ENCODE measurements at regions not wholly inside any gene's neighbourhood (a gene's known extent, or its start where the extent isn't known, plus 50 kb on each side); places are given as distances from the start of the nearest gene placed in this dataset.

- no peak for DNase-seq (ENCODE audit: low read depth in 2 of 2)
These were observed 788.7 kb downstream of the EFNA5 start for GRCh38 chr5:106882035-106882434.

- DNase-seq (ENCODE audit: low read depth in 2 of 2), result no peak
These were observed 790.1 kb downstream of the EFNA5 start for GRCh38 chr5:106880656-106881055.

DNA sequence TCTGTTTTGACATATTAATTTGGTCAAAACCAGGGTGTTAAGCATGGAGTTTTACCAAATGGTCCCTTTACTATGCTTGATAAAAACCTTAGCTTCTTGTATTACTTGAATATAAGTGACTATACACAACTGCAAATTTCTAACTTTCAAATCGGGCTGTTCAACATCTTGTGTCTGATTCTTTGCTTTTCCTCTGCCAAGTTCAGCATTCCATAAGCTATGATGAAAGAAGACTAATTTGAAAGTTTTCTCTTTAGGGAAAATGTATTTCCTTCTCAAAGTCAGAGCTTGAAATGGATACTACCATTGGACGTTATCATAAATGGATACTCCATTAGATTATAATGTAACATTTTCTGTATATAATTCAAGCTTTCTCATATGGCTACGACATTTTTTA is 792.9 kb downstream of the EFNA5 start:
- DNase-seq (ENCODE audit: low read depth in 2 of 2), result no peak

GRCh38 chr5:106876665-106877194 is 794.0 kb downstream of the EFNA5 start:
- DNase-seq (ENCODE audit: low read depth in 2 of 2), result no peak

DNA sequence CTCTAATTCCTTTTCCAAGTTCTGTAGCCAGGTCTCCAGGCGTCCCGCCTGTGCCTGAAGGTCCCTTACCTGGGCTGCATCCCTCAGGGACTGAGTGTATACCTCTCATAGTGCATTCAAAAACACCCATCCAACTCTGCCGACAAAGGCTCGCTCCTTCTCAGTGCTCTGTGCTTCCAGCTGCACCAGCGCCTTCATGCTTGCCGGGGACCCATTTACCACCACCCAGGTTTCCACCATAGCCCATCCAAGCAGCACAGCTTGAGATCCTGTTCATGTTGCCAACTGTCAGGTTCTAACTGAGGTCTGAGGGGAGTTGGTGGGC is 794.5 kb downstream of the EFNA5 start:
- no peak for DNase-seq (ENCODE audit: low read depth in 2 of 2)

GRCh38 chr5:106875591-106876297 is 795.0 kb downstream of the EFNA5 start:
- DNase-seq (ENCODE audit: low read depth in 2 of 2), result no peak

DNA sequence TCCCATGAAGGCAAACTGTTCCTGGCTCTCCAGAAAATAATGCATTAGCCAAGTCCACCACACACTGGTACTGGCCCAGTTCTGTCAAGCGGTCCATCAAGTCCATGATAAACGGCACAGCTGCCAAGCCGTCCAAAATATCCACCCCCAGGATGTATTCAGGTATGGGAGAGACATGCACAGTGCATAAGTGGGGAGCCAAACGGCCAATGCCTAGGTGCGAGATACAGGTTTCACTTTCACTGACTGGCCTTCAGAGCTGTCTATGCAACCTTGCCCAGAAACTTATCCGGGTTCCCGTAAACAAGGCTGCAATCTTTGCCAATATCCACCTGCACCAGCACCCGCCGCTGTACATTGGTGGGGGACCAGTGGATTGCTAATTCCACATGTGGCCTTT is 795.8 kb downstream of the EFNA5 start:
- no peak for DNase-seq (ENCODE audit: low read depth in 2 of 2)

DNA sequence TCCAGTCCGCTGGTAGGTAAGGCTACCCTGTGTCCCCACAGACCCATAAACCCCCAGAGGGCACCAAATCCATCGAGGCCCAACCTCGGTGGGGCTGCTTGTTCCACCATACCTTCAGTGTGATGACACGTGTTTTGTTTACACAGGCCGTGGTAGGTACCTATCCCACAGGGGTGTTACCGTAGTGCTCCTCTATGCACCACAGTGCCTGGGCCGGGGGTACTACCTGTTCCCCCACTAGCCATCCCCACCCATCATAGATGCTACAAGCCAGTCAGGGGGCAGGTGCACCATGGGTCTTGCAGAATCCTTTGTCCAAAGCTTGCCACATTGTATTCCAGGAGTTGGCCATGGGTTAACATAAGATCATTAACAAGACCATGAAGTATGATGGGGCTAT is 796.2 kb downstream of the EFNA5 start:
- DNase-seq (ENCODE audit: low read depth in 2 of 2), result no peak

DNA sequence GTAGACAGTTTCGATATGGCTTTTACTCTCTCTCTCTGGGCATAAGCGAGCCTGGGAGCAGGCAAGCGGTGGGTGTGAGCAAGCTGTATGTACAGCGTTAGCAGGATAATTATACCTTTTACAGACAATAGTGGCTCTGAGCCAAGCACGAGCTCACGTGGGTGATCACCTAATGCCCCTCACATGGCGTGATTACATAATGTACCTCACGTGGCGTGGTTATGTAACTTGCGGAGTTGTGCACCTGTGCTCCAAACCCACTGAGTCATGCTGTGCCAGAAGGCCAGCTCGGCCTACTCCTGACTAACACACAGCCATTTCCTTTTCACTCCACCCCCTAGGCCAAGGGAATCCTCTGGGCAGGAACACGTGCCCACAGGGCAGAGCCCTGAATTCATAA is 797.2 kb downstream of the EFNA5 start:
- no peak for DNase-seq (ENCODE audit: low read depth in 2 of 2)

GRCh38 chr5:106865279-106865678 is 805.5 kb downstream of the EFNA5 start:
- no peak for DNase-seq (ENCODE audit: low read depth in 2 of 2)

GRCh38 chr5:106862450-106863193 is 808.1 kb downstream of the EFNA5 start:
- DNase-seq (ENCODE audit: low read depth in 2 of 2), result no peak

GRCh38 chr5:106860398-106861044 is 810.2 kb downstream of the EFNA5 start:
- no peak for DNase-seq (ENCODE audit: low read depth in 2 of 2)

DNA sequence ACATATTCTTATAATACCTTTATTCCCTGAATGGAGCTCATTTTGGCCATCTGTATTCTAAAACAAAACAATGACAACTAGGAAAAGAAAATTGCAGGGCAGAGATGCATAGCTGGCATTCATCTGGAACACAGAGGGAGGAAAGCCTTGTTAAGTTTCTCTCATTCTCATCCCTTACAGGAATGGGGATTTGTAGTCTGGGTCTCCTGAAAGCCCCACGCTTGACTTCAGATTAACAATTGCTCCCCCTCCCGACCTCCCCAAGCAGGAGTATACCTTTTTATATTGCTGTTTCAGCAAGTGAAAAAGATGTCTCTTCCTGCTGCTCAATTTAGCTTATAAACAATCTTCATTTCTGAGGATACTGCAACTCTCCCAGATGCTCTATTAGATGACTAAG is 812.1 kb downstream of the EFNA5 start:
- DNase-seq (ENCODE audit: low read depth in 2 of 2), result no peak

DNA sequence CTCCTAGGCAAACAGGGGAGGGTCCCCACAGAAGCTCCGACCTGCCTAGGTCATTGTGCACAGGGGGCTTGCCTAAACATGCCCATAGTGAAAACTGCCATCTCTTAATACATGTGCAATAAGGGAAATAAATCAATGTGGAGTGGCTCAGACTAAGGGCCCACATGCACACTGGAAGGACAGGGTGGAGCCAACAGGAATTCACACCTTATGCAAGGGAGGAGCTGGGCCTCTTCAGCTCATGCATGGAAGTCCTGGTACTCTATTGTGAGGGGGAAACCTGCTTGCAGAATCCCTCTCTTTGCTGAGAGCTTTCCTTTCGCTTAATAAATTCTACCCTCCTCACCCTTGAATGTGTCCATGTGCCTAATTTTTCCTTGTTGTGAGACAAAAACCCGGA is 815.8 kb downstream of the EFNA5 start:
- DNase-seq (ENCODE audit: low read depth in 2 of 2), result no peak

GRCh38 chr5:106854105-106854687 is 816.5 kb downstream of the EFNA5 start:
- no peak for DNase-seq (ENCODE audit: low read depth in 2 of 2)

- no peak for DNase-seq (ENCODE audit: low read depth in 2 of 2)
These were observed 817.5 kb downstream of the EFNA5 start for GRCh38 chr5:106853266-106853665.

- no peak for DNase-seq (ENCODE audit: low read depth in 2 of 2)
These were observed 821.5 kb downstream of the EFNA5 start for GRCh38 chr5:106849266-106849665.

DNA sequence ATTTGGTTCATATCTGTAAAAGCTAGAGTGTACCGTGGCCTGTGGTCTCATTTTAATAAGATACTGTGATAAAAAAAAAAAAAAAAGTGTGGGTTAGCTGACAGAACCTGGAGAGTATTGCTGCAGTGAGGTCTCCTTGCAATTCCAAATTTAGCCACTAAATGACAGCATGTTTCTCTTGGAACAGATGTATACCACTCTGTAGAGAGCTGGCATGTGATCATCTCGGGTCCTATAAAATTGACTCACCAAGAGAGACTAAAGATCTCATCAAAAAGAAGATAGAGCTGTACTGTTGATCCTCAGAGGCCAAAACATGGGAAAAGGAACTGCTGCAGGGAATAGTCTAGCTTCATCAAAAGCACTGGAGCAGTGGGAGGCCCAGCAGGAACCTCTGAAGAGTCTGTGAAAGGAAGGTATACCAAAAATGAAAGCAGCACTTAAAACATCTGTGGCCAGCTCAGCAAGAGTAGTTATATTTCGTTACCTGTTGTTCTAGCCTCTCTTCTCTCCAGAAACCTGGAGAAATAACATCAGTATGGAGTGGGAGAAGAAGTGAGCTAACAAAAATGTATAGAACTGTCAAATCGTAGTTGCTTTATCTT is 826.8 kb downstream of the EFNA5 start:
- DNase-seq (ENCODE audit: low read depth in 2 of 2), result no peak

DNA sequence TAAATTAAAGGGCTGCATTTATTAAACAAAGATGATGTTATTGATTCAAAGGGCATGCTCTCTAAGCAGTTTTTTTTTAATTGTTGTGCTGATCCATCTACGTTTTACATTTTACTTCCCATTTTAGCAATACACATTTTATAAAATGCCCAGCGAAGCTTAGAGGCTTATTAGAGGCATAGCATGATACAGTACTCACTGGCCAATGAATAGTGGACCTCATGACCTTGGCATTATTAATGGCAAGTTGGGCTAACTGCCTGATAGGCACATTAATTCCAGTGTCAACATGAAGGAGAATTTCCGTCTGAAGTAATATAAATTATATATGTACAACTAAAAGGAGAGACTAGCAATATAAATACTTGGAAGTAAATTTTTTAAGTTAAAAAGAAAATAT is 837.2 kb downstream of the EFNA5 start:
- DNase-seq (ENCODE audit: low read depth in 2 of 2), result no peak

DNA sequence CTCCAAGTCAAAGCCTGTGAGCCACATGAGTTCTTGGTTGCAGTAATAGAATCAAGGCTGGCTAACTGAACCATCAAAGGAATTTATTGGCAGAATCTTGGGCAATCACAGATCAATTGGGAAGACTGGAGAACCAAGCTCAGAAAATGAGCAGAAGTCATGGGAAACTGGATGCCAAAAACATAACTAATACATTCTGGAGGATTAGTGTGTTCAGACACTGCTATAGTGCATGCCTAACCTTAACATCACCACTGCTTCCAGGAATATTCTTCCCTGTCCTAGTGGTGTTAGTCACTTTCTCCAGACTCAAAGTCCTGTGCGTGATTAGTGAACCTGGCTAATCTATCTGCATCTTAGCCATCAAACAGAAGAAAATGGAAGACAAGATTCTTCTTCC is 843.7 kb downstream of the EFNA5 start:
- DNase-seq (ENCODE audit: low read depth in 2 of 2), result no peak

DNA sequence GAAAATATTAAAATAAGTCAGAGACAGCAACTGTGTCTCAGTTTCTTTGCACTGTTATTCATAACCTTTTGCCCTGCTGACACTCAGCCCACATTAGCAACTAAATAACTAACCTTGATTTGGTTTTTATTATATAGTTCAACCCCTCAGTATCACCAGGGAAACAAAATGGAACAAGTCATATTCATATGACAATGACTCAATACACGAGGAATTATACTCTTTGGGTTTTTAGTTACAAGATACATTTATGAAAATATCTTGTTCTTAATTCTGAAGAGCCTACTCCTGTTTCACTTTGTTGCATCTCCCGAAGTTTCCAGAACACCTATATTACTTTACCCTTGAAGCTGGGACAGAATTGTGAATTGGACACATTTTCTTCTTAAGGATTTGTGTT is 845.4 kb downstream of the EFNA5 start:
- no peak for DNase-seq (ENCODE audit: low read depth in 2 of 2)

GRCh38 chr5:106822851-106823250 is 847.9 kb downstream of the EFNA5 start:
- no peak for DNase-seq (ENCODE audit: low read depth in 2 of 2)
